Mucosa of gallbladder (tissue), 1 donor: ENCODE measurements at regions not wholly inside any gene's neighbourhood (a gene's known extent, or its start where the extent isn't known, plus 50 kb on each side); places are given as distances from the start of the nearest gene placed in this dataset.
"Not testable (repeated sequence)": the region's sequence is repeated elsewhere in the genome, so short reads cannot be mapped to it uniquely, and the experiment has no call there.

Source experiments
- DNase-seq: peaks from one replicate; pipeline ENCODE4 v3.0.0-alpha.2; 2020; ENCODE audit warnings: low spot score
- donor health status: DM: no; HTN: no; CAD: no.

GRCh38 chr16:10314317-10314716 is 71.5 kb upstream of the ATF7IP2 start:
- DNase-seq = no peak

DNA sequence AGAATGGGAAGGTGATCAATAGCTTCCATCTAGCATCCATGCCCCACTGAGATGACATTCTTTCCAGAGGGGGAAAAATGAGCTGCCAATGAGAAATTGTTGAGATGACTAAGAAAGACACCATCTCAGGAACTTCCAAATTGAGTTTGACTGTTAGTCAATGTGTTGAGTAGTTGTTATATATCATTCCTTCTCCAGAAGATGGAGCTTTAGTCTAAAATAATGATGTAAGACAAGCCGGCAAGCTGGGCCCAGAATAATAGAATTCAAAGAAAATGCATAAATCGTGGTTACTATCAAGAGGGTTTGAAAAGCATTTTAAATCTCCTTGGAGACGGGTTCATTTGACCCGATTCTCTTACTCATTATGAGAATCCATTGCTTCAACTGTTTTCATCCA is 71.0 kb upstream of the ATF7IP2 start:
- no peak for DNase-seq

GRCh38 chr16:10317425-10318001 is 68.3 kb upstream of the ATF7IP2 start:
- DNase-seq = no peak

- DNase-seq = no peak
Observed at GRCh38 chr16:10318798-10319500, 66.9 kb upstream of the ATF7IP2 start.

GRCh38 chr16:10321407-10322387 is 64.2 kb upstream of the ATF7IP2 start:
- no peak for DNase-seq

DNA sequence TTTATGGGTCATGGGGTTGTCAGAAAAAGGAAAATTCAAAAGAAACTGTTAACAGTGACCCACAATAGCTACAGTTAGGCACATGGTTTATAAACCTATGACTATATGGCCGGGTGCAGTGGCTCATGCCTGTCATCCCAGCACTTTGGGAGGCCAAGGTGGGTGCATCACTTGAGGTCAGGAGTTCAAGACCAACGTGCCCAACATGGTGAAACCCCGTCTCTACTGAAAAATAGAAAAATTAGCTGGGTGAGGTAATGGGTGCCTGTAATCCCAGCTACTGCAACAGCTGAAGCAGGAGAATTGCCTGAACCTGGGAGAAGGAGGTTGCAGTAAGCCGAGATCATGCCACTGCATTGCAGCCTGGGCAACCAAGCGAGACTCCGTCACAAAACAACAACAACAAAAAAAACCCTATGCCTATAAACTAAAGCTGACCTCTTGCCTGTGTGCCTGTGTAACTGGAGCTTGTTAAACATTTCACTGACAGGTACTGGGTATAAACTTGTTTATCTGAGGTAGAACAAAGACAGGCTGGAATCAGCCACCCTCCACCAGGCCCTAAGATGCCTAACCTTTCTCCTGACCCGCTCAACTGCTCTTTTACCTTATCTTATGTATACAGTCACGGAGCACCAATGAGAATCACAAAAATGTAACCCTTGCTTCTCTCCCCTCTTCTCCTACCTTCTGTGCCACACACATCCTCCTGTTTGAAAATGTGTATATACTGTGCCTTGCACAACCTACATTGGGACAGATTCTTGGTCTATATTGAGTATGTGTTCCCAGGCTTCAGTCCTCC is 62.9 kb upstream of the ATF7IP2 start:
- DNase-seq = no peak

- no peak for DNase-seq
Observed at GRCh38 chr16:10323528-10323869, 62.4 kb upstream of the ATF7IP2 start.

GRCh38 chr16:10324210-10324609 is 61.7 kb upstream of the ATF7IP2 start:
- DNase-seq = no peak

DNA sequence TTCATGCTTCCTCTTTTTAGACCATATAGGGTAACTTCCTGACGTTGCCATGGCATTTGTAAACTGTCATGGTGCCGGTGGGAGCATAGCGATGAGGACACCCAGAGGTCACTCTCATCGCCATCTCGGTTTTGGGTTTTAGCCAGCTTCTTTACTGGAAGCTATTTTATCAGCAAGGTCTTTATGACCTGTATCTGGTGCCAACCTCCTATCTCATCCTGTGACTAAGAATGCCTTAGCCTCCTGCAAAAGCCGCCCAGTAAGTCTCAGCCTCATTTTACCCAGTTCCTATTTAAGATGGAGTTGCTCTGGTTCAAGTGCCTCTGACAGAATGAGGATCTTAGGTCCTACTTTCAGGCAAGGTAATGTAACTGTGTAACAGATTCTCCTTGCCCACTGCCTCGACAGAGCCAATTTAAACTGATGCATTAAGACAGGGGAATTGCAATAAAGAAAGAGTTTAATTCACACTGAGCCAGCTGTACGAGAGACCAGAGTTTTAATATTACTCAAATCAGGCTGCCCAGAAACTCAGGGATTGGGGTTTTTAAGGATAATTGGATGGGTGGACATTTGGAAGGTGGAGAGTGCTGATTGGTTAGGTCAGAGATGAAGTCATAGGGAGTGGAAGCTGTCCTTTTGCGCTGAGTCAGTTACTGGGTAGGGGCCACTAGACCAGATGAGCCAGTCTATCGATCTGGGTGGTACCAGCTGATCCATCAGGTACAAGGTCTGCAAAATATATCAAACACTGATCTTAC is 59.9 kb upstream of the ATF7IP2 start:
- DNase-seq = no peak

DNA sequence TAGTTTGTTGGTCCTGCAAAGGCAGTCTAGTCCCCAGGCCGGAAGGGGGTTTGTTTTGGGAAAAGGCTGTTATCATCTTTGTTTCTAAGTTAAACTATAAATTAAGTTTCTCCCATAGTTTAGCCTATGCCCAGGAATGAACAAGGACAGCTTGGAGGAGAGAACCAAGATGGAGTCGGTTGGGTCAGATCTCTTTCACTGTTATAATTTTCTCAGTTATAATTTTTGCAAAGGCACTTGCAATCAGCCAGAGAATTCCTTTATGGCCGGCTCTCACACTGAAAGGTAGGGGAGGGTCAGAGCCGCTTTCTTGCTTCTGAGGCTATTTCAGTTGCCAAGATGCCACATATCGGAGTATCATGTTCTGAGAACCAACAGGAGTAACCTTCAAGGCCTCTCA is 59.2 kb upstream of the ATF7IP2 start:
- no peak for DNase-seq

- not testable (repeated sequence) for DNase-seq
Observed at GRCh38 chr16:10328291-10328690, 57.6 kb upstream of the ATF7IP2 start.

DNA sequence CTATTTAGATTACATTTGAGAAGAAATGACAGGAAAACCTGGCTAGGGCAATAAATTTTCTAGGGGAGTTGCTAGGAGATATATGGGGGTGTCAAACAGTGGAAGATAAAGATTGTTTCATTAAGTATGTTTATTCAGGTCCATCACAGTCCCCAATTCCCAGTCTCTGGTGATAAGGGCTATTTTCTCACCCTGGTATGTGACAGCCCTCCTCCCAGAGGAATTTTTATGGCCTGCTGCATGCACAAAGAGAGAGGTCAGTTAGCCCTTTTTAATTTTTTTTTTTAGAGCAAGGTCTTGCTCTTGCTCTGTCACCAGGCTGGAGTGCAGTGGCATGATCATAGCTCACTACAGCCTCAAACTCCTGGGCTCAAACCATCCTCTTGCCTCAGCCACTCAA is 53.6 kb upstream of the ATF7IP2 start:
- no peak for DNase-seq

GRCh38 chr16:10332775-10333174 is 53.1 kb upstream of the ATF7IP2 start:
- no peak for DNase-seq

DNA sequence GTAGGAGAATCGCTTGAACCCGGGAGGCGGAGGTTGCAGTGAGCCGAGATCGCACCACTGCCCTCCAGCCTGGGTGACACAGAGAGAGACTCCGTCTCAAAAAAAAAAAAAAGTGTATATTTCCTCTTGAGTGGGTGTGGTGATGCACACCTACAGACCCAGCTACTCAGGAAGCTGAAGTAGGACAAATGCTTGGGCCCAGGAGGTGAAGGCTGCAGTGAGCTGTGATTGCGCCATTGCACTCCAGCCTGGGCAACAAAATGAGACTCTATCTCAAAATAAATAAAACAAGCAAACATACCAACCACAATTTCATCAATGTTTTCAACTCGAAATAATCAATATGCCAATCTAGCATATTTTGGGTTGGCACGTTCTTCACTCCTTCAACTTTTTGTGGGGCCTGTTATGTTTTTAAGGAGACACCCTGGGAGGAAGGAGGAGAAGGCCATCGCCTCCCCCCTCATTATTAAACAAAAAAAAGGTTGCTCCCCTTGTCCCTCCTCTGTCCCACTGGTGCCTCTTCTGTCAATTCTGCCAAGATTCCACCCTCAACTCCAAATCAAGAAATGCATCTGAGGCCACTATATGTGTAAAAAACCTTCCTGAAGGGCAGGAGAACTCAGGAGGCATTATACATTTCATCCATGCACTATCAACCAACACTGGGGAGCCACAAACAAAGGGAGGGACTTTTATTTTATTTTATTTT is 52.4 kb upstream of the ATF7IP2 start:
- DNase-seq = no peak

- no peak for DNase-seq
Observed at GRCh38 chr16:10335681-10336080, 50.2 kb upstream of the ATF7IP2 start.
